ENCODE measurements at regions not wholly inside any gene's neighbourhood (a gene's known extent, or its start where the extent isn't known, plus 50 kb on each side); places are given as distances from the start of the nearest gene placed in this dataset.
A peak's percentile ranks its signal among the peaks of the same experiment; 100 is the strongest.

DNA sequence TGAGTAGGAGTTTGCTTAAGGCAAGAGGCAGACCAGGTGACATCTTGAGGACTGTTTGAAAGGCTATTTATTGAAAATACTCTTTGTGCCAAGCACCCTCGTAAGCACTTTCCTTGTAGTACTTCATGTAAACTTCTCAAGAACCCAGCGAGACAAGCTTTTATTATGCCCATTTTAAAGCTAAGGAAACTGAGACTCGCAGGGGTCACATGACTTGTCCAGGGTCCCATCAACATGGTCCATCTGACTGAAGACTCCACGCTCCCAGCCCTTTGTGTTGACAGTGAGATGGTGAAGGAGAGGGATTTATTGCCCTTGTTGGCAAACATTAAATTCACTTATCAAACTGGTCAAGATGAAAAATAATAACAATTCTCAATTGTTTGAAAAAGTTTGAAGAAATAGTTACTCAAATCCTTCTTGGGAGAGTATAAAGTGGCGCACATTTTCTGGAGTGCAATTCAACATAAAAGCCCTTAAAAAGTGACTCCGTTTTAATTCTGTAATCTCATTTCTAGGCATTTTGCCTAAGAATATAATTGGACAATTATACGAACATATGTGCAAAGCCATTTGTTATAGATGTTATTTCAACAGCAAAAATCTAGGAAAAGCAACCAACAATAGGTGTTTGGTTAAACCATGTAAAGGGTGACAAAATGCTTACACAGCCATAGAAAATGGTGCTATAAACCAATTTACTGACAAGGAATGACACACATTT, 270.5 kb upstream of the NCKAP5 start:
- DNase-seq (ENCODE audit: low read depth in 2 of 2): no peak

DNA sequence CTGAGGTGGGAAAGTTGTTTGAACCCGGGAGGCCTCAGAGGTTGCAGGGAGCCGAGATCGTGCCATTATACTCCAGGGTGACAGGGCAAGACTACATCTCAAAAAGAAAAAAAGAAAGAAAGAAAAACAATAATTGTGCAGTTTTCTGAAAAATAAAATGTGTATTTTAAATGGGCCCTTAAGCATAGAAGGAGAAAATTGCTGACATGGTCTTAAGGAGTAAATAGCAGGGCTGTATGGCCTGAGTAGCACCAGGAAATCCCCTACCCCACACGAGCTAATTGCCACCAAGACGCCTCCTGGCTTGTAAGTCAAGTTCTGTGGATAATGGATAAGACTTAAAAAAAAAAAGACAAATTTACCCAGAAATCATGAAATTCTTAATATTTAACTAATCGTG, 271.4 kb upstream of the NCKAP5 start:
- no peak for DNase-seq (ENCODE audit: low read depth in 2 of 2)

DNA sequence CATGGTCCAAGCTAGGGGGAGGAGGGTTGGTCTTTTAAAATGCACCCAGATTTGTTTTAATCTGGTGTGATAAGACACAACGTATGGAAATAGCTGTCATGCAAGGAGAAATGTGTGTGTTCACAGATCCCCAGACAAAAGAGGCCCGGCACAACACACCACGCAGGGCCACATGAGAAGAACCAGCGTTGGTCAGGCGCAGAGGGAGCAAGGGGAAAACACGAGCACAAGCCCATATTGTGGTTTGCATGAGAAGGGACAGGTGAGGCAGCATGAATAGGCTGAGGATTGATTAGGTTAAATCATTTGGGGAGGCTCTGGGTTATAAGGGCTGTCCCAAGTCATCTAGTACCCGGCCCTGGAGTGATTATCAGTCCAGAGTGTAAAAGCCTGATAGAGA, 272.5 kb upstream of the NCKAP5 start:
- DNase-seq (ENCODE audit: low read depth in 2 of 2): no peak

DNA sequence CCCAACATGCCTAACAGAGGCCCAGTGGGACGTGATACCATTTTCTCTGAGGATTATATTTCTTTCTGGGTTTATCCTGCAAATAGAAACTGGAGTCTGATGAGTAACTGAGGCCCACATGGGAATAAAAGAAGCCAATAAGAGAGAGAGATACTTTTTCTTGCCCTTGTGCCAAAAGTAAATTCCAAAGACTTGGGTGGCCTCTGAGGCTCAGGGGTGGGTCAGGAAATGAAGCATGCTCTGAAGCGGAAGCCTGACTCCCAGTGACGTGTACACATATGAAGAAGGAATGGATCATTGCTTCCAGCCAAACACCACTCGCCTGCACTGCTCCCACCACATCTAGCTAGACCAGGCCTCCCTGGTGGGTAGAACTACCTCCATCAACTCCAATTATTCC, 273.6 kb upstream of the NCKAP5 start:
- DNase-seq (ENCODE audit: low read depth in 2 of 2): no peak

DNA sequence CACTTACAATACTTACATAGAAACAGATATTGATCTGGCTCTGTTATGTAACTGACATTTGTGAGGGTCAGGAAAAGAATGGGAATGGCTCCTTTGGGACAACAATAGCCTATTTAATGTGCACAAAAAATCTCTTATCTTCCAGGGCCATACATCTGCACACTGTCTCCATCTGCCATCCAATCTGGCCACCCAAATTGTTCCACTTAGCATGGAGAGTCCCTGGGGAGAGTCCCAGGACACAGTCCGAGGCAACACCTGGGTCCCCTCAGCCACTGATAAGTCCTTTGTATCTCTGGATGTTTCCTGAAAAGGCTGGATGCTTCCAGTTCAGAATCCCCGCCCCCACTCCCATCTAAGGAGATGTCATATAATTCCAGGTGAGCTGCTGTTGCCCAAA, 274.2 kb upstream of the NCKAP5 start:
- no peak for DNase-seq (ENCODE audit: low read depth in 2 of 2)

DNA sequence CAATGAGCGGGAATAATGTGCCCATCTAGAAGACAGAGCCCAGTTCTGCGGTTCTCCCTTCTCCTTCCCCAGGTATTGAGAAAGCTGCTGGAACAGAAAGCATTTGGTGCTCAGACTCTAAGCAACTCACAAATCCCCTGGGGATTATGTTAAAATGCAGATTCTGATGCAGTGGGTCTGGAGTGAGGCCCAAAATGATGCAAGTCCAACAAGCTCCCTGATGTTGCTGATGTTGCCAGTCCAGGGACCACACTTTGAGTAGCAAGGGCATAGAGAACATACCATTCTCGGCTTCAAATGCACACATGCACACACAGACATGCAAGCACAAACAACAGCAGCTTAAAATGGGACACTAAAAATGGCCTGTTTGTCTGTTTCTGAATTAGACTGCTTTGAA, 274.8 kb upstream of the NCKAP5 start:
- DNase-seq (ENCODE audit: low read depth in 2 of 2): no peak

DNA sequence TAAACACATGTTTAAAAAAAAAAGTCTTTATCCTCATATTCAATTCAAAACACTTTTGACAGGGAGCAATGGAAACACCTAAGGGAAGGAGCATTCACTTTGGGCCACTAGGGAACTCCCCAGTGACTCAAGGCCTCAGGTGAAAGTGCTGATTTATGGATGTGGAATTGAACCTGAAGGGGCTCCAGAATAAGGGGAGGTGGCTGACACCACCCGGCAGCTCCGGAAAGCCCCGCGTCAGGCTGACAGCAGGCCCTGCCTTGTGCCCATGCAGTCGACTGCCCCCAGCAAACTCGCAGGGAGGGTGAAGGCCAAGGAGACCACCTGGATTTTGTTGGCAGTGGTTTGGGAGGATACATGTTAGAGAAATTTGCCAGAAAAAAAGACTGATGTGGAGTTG, 275.3 kb upstream of the NCKAP5 start:
- no peak for DNase-seq (ENCODE audit: low read depth in 2 of 2)

DNA sequence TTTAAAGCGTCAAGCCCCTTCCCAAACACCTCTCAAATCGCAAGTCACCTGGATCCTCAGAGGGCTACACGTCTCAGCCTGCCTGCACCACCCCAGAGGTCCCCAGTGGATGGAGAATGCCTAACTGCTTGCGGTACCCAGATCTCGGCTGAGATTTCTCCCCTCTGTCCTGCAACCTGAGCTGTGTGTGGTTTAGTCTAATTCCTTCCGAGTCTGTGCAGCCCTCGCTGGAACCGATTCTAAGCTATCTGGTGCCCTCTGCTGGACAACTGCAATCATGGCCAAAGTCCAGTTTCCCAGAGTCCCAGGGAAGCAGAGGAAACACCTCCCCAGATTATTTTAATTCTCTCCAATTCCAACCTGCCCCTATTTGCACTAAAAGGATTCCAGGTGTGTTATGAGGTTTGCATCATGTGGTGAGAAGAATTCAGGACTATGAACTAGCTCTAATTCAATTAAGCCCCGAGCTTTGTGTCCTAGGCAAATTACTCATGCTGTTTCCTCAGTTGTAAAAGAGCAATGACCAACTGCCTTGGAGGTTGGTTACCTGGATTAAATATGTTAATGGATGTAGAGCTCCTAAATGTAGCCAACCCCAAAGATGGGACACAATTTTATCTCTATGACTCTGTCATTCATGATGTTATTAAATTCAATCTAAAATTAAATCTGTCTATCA, 276.1 kb upstream of the NCKAP5 start:
- DNase-seq (ENCODE audit: low read depth in 2 of 2): peak; percentile 3 to 6

DNA sequence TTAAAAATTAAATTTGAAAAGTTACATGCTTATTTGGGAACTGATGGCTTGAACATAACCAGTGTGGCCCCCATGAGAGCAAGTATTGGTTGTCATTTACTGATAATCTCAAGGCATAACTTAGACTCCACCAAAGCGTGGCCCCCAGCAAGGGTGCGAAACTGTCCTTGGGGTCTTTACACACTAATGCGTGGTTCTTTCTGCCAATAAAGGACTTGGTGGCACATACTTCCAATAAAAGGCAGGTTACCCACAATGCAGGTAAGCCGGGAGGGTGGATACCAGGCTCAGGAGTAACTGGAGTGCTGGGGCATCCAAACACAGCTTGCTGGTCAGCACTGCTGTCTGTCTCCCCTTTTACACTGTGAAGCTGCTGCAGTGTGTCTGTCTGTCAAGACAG, 278.2 kb upstream of the NCKAP5 start:
- DNase-seq (ENCODE audit: low read depth in 2 of 2): no peak

DNA sequence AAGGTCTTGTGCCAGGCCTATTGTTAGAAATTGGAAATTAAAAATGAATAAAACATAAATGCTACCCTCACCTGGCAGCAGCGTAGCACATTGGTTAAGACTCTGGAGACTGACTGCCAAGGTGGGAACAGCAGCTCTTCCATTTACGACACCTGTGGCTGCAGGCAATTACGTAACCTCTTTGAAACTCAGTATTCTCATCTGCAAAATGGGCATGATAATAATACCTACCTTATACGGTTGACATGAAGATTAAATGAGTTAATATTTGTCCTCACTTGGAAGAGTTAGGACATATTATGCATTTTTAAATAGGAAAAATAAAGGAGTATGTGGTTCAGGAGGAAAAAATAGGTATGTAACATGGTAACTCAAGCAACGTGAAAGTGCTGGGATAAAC, 279.3 kb upstream of the NCKAP5 start:
- DNase-seq (ENCODE audit: low read depth in 2 of 2): no peak

DNA sequence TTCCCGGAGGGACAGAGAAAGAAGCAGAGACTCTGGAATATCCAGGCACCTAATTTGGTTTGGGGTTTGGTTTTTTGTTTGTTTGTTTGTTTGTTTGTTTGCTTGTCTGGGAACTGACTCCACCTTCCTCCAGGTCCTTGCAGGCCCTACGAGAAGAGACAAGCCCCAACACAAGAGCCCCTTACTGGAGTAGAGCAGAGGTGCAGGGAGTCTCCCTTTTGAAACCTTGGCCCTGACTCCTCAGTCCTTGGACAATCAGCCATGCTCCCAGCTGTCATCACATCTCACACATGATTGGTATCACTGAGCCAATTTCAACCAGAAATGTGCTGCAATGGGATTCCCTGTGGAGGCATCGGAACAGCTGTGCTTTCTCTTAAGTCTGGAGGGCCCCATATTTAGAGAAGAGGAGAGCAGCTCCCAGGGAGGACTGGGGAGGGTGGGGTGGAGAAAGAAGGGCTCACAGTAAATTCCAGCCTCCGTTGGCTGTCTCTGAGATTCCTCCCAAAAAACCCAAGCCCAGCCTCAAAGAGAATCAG, 279.9 kb upstream of the NCKAP5 start:
- DNase-seq (ENCODE audit: low read depth in 2 of 2): no peak

DNA sequence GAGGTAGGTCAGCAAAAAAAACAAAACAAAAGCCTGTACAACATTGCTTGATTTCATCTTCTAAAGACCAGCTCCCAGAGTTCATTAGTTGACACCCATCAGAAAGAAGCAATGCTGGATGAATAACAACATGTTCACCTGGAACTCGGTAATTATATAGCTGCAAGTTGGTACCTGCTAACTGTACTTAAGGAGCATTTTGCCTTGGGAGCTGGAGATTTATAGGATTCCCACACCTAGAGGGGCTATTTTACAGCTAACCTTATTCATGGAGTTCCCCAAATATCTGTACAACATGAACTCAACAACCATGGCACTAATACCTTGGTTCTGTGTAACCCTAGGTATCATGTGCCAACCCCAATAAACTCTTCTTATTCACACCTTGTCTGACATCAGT, 281.1 kb upstream of the NCKAP5 start:
- DNase-seq (ENCODE audit: low read depth in 2 of 2): no peak

DNA sequence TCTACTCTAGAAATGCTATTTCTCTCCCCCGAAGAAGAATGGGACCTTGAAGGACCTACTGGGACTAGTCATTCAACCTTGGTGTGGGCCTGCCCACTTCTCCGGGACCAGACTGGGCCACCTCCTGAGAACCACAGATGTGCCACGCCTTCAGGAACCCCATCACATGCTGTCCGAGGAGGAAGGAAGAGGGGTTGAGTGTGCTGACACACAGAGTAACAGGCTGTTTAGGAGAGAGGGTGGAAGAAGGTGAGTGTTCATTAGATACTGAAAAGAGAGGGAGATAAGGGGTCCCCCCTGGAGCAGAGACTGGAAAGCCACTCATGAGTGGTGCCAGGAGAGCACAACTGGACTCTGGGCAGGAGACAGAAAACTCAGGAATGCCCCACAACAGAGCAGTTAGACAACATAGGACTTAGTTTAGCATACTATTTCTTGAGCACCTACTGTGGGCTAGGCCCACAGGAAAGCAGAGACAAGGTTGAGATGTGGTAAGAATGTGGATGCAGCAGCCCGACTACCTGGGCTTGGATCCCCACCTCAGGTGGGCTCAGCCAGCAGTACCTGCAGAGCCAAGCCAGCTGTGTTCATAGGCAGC, 286.4 kb upstream of the NCKAP5 start:
- no peak for DNase-seq (ENCODE audit: low read depth in 2 of 2)

DNA sequence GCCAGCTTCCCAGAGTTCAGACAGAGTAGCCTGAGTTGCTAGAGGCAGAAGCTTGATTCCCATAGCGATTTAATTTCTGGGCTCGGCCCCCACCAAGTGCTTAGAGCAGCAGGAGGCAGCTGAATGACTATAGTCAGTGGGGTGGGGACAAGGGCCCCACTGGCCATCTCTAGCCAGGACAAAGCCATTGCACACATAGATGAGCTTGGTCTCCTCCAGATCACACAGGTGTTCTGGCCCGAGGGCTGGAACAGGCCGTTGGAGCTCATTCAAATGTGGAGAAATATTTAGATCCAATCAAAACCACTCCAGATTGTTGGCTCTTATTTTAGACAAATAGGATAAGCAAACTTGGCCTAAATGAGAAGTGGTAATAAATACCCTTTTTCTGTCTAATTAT, 287.3 kb upstream of the NCKAP5 start:
- DNase-seq (ENCODE audit: low read depth in 2 of 2): no peak

DNA sequence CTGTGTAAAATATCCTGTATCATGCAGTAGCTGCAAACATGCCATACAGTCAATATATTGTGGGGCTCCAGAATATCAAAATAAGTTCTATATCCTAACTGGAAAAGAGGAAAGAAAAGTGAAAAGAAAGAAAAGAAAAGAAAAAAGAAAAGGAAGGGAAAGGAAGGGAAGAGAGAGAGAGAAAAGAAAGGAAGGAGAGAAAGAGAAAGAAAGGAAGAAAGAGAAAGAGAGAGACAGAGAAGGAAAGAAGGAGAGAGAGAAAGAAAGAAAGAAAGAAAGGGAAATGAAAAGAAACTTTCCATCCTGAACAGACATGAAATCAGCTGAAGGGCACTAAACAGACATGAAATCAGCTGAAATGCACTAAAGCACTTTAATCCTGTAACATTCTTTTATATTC, 288.4 kb upstream of the NCKAP5 start:
- no peak for DNase-seq (ENCODE audit: low read depth in 2 of 2)

DNA sequence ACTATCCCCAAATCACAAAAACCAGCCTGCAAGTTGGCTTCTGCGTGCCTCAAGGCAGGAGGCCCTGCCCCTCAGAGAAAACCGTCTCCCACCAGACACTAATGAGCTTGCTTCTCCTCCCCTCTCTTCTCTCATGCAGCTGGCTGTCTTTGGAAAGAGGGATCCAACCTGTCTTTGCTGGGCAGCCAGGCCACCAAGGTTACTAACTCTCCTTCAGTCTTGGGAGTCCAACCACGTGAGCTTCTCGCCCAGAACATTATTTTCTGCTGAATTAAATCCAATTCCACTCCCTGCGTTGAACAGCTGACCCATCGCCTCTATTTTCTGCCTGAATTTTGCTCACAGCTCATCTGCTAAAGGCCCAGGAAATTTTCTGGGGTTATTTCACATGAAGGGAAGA, 291.3 kb upstream of the NCKAP5 start:
- no peak for DNase-seq (ENCODE audit: low read depth in 2 of 2)

DNA sequence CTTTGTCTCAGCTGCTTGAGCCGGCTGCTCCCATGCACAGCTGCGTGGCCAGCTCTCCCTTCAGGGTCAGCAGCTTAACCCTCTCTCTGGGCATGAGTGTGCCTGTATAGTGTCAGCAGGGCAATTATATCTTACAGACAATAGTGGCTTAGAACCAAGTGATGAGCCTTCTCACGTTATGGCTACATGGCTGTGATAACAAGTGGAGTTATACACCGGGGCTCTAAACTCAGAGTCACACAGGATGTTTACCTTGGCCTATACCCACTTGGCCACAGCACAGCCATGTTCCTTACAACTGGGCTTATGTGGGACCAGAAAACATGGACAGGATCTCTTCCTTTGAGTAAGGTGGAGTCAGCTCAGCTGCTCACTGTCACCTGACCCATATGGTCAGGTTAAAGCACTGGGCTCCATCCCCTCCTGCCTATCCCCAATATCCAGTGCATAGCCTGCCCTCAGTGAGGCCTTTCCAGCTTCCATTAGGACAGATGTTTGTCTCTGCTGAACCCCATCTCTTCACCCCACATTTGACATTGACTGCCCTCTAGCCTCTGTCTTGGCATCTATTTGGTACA, 294.2 kb upstream of the NCKAP5 start:
- no peak for DNase-seq (ENCODE audit: low read depth in 2 of 2)

DNA sequence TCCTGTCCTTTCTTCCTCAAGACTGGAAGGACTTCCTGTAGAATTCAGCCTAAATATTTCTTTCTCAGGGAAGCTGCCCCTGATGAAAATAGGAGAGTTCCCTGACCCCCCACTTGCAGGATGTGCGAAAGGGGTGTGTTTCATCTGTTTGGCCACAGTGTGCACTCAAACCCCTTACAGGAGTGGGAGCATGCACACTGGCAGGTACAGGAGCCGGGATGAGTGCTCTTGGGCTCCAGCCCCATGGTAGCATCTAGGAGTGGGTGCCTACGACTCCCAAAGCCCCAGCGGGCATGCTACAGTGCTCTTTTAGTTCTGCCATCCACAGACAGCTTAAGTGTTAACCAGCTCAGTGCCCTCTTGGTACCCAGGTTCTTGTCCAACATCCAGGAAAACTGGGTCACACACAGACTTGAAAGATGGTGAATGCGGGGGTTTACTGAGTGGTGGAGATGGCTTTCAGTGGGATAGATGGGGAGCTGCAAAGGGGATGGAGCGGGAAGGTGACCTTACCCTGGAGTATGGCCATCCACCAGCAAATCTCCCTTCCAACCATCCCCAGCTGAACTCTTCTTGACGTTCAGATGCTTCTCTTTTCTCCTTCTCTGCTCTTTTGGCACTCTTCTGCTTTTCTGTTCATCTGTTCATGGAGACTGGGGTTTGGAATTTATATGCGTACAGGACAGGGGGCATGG, 295.0 kb upstream of the NCKAP5 start:
- DNase-seq (ENCODE audit: low read depth in 2 of 2): no peak

DNA sequence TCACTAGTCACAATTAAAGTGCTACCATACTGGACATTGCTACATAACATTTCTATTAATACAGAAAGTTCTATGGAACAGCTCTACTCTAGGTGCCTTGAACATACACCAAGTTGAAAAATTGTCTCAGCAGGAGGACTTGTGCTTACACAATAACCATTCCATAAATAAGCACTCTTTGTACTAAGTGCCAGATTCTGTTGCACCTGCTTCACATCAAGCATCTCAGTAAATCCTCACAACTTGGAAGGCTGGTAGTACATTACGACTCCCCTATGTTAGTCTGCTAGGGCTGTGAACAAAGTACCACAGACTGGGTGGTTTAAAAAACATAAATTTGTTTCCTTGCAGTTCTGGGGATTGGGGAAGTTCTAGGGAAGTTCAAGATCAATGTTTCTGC, 296.9 kb upstream of the NCKAP5 start:
- DNase-seq (ENCODE audit: low read depth in 2 of 2): no peak

DNA sequence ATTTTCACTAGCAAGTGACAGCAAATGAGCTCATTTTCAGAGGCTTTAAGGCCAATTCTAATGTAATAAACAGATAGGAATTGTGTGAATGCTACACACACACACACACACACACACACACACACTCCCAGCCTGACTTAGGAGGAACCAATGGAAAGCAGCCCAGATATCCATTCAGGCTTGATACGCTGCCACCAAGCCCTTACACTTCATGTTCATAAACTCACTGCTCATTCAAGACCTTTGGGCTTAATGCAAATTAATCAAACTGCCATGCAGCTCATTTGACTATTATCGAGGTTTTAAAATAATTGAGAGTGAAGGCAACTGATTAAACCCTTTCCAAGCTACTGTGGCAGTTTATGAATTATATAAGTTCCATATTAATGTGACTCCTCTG, 298.9 kb upstream of the NCKAP5 start:
- no peak for DNase-seq (ENCODE audit: low read depth in 2 of 2)

DNA sequence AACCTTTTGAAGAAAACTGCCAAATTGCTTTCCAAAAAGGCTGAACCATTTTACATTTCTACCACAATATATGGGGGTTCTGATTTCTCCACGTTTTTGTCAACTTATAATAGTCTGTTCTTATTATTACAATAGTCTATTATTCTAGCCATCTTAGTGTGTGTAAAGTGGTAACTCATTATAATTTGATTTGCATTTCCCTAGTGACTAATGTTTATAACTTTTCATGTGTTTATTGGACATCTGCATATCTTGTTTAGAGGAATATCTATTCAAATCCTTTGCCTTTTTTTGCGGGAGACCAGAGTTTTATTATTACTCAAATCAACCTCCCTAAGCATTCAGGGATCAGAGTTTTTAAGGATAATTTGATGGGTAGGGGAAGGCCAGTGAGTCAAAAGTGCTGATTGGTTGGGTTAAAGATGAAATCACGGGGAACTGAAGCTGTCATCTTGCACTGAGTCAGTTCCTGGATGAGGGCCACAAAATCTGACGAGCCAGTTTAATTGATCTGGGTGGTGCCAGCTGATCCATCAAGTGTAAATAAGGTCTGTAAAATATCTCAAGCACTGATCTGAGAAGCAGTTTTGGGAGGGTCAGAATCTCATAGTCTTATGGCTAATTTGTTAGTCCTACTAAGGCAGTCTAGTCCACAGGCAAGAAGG, 303.4 kb upstream of the NCKAP5 start:
- no peak for DNase-seq (ENCODE audit: low read depth in 2 of 2)

DNA sequence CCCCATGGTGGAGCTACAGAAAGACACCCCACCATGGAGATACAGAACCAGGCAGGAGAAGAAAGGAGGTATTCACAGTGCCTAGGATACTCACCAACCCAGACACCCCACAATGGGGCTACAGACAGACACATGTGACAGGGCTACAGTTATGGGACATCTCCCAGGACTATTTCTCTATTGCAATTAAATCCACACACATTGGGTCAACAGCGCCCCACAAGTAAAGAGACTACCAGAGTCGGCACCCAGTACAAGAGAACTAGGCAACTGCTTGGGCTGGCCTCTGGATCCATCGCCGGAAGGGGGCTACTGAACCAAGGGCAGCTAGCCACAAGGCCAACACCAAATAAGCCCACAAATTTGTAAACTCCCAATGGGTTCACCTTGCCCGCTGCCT, 310.1 kb upstream of the NCKAP5 start:
- DNase-seq (ENCODE audit: low read depth in 2 of 2): no peak

All from stimulated activated CD8-positive, alpha-beta memory T cell treated with anti-CD3 and anti-CD28 coated beads, Interleukin-15, amount 100 ng/mL, for 48 hours (primary cell).